CD4-positive, alpha-beta T cell treated with Interleukin-4 for 4 hours (primary cell): ENCODE measurements at regions not wholly inside any gene's neighbourhood (a gene's known extent, or its start where the extent isn't known, plus 50 kb on each side); places are given as distances from the start of the nearest gene placed in this dataset.

Experiments used
- DNase-seq: peaks from one replicate; pipeline ENCODE4 v3.0.0-alpha.2; 2020

DNA sequence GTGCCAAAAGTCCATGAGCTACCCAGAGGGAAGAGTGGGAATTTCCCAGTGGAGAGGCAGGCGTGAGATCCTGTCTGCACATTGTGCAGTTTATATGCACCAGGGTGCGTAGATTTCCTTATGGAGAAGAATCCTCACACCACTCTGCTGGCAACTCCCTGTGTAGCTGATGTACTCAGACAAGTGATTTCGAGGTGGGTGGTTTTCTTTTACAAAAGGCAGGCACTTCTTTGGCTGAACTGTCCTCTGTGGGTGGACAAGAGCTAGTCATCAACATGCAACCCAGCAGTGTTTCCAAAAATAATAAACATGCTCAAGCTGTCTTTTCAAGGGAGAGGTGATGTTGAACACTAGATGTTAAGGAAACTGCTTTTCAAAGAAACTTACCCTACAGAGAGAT lies 121.7 kb upstream of the NXT1 start:
- DNase-seq = no peak

DNA sequence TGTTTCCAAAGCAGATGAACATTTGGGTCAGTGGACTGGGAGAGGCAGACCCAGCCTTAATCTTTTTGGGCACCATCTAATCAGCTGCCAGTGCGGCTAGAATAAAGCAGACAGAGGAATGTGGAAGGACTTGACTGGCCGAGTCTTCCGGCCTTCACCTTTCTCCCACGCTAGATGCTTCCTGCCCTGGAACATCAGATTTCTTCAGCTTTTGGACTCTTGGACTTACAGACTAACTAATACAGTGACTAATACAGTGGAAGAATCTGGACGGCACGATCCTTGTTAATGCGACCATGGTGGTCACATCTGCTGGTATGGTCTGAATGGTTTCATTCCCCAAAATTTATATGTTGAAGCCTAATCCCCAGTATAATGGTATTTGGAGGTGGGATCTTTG lies 122.6 kb upstream of the NXT1 start:
- no peak for DNase-seq

GRCh38 chr20:23227274-23227673 lies 123.3 kb upstream of the NXT1 start:
- no peak for DNase-seq

DNA sequence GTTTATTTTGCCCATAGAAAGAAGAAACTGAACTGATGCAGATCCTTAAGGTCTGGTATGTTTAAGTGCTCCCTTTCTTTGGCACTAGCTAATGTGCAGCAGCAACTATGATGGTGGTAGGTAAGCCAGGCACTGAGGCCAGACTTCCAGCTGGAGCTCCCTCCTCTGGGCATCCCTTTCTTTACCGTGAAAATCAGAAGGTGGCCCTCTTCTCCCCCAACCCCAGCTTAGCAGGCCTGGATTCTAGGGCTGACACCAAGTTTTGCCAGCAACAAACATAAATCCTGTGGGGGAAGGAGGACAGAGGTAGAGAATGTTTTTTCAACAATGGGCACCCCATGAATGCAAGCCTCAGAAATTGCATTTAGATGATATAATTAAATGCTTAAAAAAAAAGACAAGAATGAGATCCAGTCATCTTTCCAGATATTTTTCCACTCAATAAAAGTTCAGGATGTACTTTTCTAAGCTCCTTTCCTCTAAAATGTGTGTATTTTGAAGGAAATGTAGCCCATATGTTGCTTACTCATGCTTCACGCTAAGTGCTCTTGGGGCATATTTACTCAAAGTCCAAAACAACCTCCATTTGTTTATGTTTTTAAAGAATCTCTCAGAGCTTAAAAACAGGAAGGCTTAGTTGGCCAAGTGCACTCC lies 123.9 kb upstream of the NXT1 start:
- DNase-seq = no peak

- DNase-seq = no peak
These were observed 125.1 kb upstream of the NXT1 start for GRCh38 chr20:23225407-23226060.

DNA sequence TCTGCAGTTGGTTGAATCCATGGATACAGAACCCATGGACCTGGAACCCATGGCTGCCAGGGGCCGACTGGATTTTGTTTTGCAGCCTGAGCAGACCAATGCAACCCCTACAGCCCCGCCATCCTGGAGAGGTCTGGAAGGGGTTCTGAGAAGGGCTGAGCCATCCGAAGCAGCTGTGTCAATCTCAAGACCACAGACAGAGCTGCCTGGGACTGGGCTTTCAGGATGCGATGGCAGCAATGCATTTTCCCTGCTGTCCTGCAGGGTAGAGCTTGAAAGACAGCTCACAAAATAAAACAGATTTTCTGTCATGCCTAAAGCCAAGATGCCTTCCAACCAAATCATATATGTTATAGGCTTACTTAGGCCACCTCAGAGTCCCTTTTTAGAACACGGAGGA lies 125.8 kb upstream of the NXT1 start:
- DNase-seq = no peak

DNA sequence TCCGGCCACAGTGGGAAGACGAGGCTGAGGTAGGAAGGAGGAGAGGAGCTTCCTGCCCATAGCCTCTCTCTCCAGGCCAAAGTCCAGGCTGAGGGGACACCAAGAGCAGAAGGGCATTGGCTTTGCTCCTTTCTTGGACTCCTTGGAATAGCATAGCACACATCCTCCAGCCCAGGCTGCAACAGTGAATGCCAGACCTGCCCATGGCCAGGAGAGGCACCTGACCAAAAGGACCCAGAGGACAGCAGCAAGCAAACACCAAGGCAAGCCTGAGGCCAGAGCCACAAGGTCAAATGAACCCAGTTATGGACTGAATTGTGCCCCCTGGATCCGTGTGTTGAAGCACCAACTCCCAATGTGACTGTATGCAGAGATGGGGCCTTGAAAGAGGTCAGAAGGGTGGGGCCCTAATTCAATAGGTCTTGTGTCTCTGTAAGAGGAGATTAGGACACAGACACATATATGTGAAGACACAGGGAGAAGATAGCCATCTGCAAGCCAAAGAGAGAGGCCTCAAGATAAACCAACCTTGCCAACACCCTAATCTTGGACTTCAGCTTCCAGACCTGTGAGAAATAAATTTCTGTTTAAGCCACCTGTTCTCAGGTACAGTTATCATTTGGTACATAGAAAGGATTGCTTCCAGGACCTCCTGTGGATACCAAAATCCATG lies 126.5 kb upstream of the NXT1 start:
- no peak for DNase-seq

- no peak for DNase-seq
These were observed 127.9 kb upstream of the NXT1 start for GRCh38 chr20:23222531-23223200.

- DNase-seq = no peak
These were observed 130.9 kb upstream of the CD93 start for GRCh38 chr20:23217023-23217422.

- no peak for DNase-seq
These were observed 129.3 kb upstream of the CD93 start for GRCh38 chr20:23215344-23215995.

DNA sequence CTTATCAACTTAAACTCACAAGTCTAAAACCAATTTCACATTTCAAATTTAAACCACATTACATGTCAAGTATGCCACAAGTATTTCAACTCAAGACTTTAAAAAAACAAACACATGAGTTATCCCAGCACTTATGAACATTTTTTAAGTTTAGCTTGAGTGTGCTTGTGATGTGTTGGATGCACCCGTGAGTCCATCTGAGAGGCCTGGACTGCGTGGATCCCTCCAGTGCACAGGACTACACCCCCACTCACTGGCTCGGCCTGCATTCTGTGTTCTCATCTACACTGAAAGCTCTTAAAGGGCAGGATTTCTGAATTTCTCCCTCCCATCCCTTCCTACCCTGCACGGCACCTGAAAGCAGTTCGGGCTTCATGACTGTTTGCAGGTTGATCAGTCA lies 128.8 kb upstream of the CD93 start:
- DNase-seq = no peak

DNA sequence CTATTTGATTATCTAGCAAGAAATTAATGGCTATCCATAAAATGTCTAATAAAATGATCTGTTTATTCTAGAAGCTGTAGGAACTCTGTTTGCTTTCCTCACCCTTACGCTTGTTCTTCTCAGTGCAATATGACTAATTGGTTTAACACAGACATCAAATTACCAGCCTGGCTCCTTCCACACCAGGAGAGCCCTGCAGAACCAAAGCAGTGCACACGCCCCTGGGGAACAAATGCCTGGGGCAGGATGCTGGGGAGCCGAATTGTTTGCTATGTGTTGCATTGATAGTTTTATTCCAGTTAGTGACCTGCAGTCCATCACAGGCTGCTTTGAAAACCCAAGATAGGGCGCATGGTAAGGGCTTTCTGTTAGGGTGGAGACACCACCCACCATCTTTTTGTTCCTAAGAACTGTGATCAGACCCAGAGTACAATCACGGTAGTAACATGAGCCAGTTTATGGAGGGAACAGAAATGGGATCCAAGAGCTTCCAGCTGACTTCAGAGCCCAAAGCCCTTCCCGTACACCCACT lies 126.4 kb upstream of the CD93 start:
- DNase-seq = no peak

DNA sequence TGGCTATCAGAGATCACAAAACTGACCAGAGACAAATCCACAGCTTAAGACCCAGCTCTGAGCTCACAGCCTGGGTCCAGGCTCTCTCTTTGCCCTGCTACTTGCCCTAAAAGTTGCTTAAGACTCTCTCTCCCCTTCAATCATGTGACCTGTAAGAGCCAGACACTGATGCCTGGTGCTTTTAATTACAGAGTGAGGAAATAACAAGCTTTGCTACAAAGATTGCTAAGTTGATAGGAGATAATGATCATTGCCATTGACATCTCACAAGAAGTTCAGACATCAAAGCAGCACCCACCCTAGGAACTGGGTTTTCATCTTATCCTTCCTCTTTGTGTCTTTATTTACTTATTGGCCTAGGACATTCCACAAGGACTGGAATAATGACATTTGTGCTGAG lies 125.9 kb upstream of the CD93 start:
- no peak for DNase-seq

GRCh38 chr20:23211164-23211563 lies 125.0 kb upstream of the CD93 start:
- no peak for DNase-seq

- DNase-seq = no peak
These were observed 121.9 kb upstream of the CD93 start for GRCh38 chr20:23207826-23208540.

GRCh38 chr20:23206995-23207394 lies 120.9 kb upstream of the CD93 start:
- no peak for DNase-seq

DNA sequence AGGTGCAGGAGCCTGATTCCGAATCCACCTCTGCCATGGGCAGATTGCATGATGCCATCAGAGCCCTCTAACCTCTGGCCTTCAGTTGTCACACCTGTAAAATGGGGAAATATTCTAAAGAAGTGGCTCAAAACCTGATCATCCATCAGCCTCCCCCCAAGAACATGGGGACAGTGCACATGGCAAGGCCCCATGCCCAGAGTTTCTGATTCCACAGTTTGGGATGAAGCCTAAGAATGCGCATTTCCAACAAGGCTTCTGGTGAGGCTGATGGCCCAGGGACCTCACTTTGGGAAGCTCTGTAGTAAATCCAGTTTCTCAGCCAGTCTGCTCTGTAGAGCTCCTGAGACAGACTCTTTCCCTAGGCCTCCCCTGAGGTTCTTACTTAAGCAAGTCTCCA lies 119.9 kb upstream of the CD93 start:
- DNase-seq = no peak

- no peak for DNase-seq
These were observed 119.5 kb upstream of the CD93 start for GRCh38 chr20:23205611-23206041.

- no peak for DNase-seq
These were observed 119.1 kb upstream of the CD93 start for GRCh38 chr20:23205211-23205610.

GRCh38 chr20:23203951-23204730 lies 118.0 kb upstream of the CD93 start:
- DNase-seq = no peak

- no peak for DNase-seq
These were observed 117.2 kb upstream of the CD93 start for GRCh38 chr20:23203310-23203709.

DNA sequence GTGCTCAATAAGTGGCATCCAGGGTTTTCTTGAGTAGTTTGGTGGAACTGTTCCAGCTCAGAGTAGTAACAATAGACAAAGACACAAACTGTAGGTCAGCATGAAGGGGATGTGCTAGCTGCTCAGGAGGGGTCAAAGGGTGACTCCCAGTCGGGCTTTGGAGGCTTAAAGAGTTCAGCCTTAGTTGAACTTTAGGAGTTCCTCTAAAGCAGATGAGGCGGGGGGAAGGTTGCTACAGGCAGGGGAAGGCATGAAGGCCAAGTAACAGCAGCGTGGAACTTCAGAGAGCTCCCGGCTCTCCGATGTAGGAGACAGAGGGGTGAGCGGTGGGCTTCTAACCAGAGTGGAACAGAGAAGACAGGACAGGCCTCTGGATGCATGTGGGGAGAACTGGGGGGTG lies 115.5 kb upstream of the CD93 start:
- no peak for DNase-seq
